PFSK-1 (cell line): ENCODE measurements at regions not wholly inside any gene's neighbourhood (a gene's known extent, or its start where the extent isn't known, plus 50 kb on each side); places are given as distances from the start of the nearest gene placed in this dataset.

Experiments used
- FOXP2 ChIP-seq: optimal IDR thresholded peaks from 2 replicates; pipeline ENCODE3; 2011; ENCODE audit warnings: borderline replicate concordance, control low read depth, inconsistent platforms; ENCODE audit not compliant: insufficient read depth; ENCODE audit errors: extremely low read length, extremely low read depth
- POLR2AphosphoS5 ChIP-seq: IDR thresholded peaks from 2 replicates; pipeline ENCODE4 v1.6.1; 2012; ENCODE audit warnings: low read depth, mild to moderate bottlenecking, control low read depth, low read length, moderate library complexity
- REST ChIP-seq, 2 experiments: IDR thresholded peaks; 2 replicates each; pipeline versions ENCODE4 v1.6.1 to v1.8.0; 2011 to 2012; ENCODE audit warnings: low read depth in 2 of 2, low read length in 2 of 2, control low read depth in 1 of 2, inconsistent platforms in 1 of 2, mild to moderate bottlenecking in 1 of 2, moderate library complexity in 1 of 2; ENCODE audit not compliant: insufficient read depth in 1 of 2
- SIN3A ChIP-seq: IDR thresholded peaks from 2 replicates; pipeline ENCODE4 v1.6.1; 2012; ENCODE audit warnings: mild to moderate bottlenecking, low read length, moderate library complexity, borderline replicate concordance; ENCODE audit not compliant: insufficient read depth
- TAF1 ChIP-seq: IDR thresholded peaks from 2 replicates; pipeline ENCODE4 v1.6.1; 2012; ENCODE audit warnings: low read length, control low read depth, borderline replicate concordance; ENCODE audit not compliant: insufficient read depth

- TF ChIP-seq POLR2AphosphoS5: no peak
- TF ChIP-seq TAF1: no peak
- TF ChIP-seq REST (IDR thresholded peaks at IDR 0.05; ENCODE audit: insufficient read depth in 1 of 2, low read depth in 2 of 2, low read length in 2 of 2): no peak
- TF ChIP-seq FOXP2: no peak
- no peak for TF ChIP-seq SIN3A
Observed at GRCh38 chr9:16265688-16266087, 604.8 kb downstream of the BNC2 start.

GRCh38 chr9:16266648-16267276 lies 603.7 kb downstream of the BNC2 start:
- TF ChIP-seq POLR2AphosphoS5 (no peak), SIN3A (no peak), REST (IDR thresholded peaks at IDR 0.05; ENCODE audit: insufficient read depth in 1 of 2, low read depth in 2 of 2, low read length in 2 of 2) (no peak), FOXP2 (no peak), TAF1 (no peak)

- TF ChIP-seq REST (IDR thresholded peaks at IDR 0.05; ENCODE audit: insufficient read depth in 1 of 2, low read depth in 2 of 2, low read length in 2 of 2): no peak
- TF ChIP-seq FOXP2: no peak
- no peak for TF ChIP-seq SIN3A
- no peak for TF ChIP-seq TAF1
- no peak for TF ChIP-seq POLR2AphosphoS5
Observed at GRCh38 chr9:16267281-16268066, 603.0 kb downstream of the BNC2 start.

GRCh38 chr9:16268067-16268881 lies 602.2 kb downstream of the BNC2 start:
- no peak for TF ChIP-seq SIN3A
- TF ChIP-seq REST (IDR thresholded peaks at IDR 0.05; ENCODE audit: insufficient read depth in 1 of 2, low read depth in 2 of 2, low read length in 2 of 2): no peak
- TF ChIP-seq POLR2AphosphoS5: no peak
- TF ChIP-seq FOXP2: no peak
- TF ChIP-seq TAF1: no peak
